Erythroblast (primary cell): ENCODE measurements at regions not wholly inside any gene's neighbourhood (a gene's known extent, or its start where the extent isn't known, plus 50 kb on each side); places are given as distances from the start of the nearest gene placed in this dataset.

ENCODE experiments used
- GATA1 ChIP-seq: IDR thresholded peaks from 2 replicates; pipeline ENCODE4 v1.6.1; 2011; ENCODE audit warnings: low read depth, mild to moderate bottlenecking, control low read depth, low read length, moderate library complexity
- POLR2A ChIP-seq: IDR thresholded peaks from 2 replicates; pipeline ENCODE4 v1.6.1; 2011; ENCODE audit warnings: mild to moderate bottlenecking, low read length

DNA sequence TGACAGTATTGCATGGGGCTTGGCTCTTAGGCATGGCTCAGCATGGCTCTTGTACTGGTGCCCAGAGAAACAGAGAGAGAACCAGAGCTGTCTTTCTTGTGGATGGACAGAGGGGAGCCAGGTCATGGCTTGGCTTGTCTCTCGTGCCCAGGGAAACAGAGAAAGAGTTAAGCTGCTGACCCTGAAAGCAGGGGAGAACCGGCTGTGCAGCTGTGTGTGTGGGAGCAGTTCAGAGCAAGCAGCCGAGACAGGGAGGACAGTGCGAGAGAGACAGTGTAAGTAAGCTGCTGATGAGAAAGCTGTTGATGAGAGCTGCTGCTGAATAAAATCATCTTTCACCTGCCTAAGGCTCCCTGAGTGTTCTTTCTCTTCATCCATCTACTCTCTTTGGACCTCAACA, 61.3 kb upstream of the DDHD1 start:
- TF ChIP-seq POLR2A (no peak), GATA1 (no peak)
